HEK293 (cell line): ENCODE measurements at regions not wholly inside any gene's neighbourhood (a gene's known extent, or its start where the extent isn't known, plus 50 kb on each side); places are given as distances from the start of the nearest gene placed in this dataset.

Experiments
- CTCF ChIA-PET: fragments of 350-600 bp; formaldehyde crosslinking; extraction: SDS; loops from one replicate; lab custom pipeline; 2021; ENCODE audit warnings: antibody characterized with exemption; lab: Yijun Ruan, JAX
- POLR2A ChIA-PET: fragments of 300-600 bp; formaldehyde crosslinking; extraction: SDS; loops from one replicate; lab custom pipeline; 2020; ENCODE audit warnings: antibody characterized with exemption, inconsistent platforms; lab: Yijun Ruan, JAX
- H3K27ac ChIP-seq: fragments of 200-500 bp; sonication (Bioruptor generic); 2 replicates; pipeline ENCODE4 v1.5.1; 2014; ENCODE audit warnings: low read depth, low read length, control low read depth, inconsistent platforms; ENCODE audit errors: extremely low read depth
- H3K36me3 ChIP-seq, 2 experiments: fragments of 200-500 bp in 1 of 2; sonication (Bioruptor generic) in 1 of 2; 1 replicate in 1 of 2; 2 replicates in 1 of 2; pipeline ENCODE4 v1.5.1; 2014 to 2017; ENCODE audit warnings: inconsistent platforms in 2 of 2, low read length in 2 of 2; ENCODE audit not compliant: control insufficient read depth in 2 of 2, insufficient read depth in 1 of 2
- H3K4me1 ChIP-seq: fragments of 200-500 bp; sonication (Bioruptor generic); 2 replicates; pipeline ENCODE4 v1.5.1; 2014; ENCODE audit warnings: mild to moderate bottlenecking, low read length, inconsistent platforms; ENCODE audit not compliant: control insufficient read depth, insufficient read depth
- H3K4me3 ChIP-seq: 2 replicates; pipeline ENCODE4 v1.5.1; 2011; ENCODE audit warnings: low read depth, mild to moderate bottlenecking, control low read depth, low read length, moderate library complexity
- H3K9me3 ChIP-seq: fragments of 200-500 bp; sonication (Bioruptor generic); 2 replicates; pipeline ENCODE4 v1.5.1; 2014; ENCODE audit warnings: low read depth, low read length, inconsistent platforms; ENCODE audit not compliant: control insufficient read depth, insufficient read depth
- BCL11A ChIP-seq: fragments of 450-650 bp; formaldehyde crosslinking; IDR thresholded peaks from 2 replicates; pipeline ENCODE4 v1.5.1; 2016; ENCODE audit warnings: low read depth, missing biosample characterization, missing genetic modification characterization
- BCL6B ChIP-seq: fragments of 450-650 bp; formaldehyde crosslinking; IDR thresholded peaks from 2 replicates; pipeline ENCODE4 v1.5.1; 2017; ENCODE audit warnings: missing biosample characterization, missing genetic modification characterization
- FEZF1 ChIP-seq: fragments of 450-650 bp; formaldehyde crosslinking; IDR thresholded peaks from 2 replicates; pipeline ENCODE4 v1.5.1; 2016; ENCODE audit warnings: missing biosample characterization, missing genetic modification characterization
- MYNN ChIP-seq: fragments of 450-650 bp; formaldehyde crosslinking; IDR thresholded peaks from 2 replicates; pipeline ENCODE4 v1.5.1; 2016; ENCODE audit warnings: missing biosample characterization, missing genetic modification characterization, borderline replicate concordance
- PRDM2 ChIP-seq: fragments of 450-650 bp; formaldehyde crosslinking; IDR thresholded peaks from 2 replicates; pipeline ENCODE4 v1.5.1; 2016; ENCODE audit warnings: missing biosample characterization, missing genetic modification characterization, borderline replicate concordance
- PRDM4 ChIP-seq: fragments of 450-650 bp; formaldehyde crosslinking; IDR thresholded peaks from 2 replicates; pipeline ENCODE4 v1.5.1; 2017; ENCODE audit warnings: missing biosample characterization, missing genetic modification characterization
- PRDM6 ChIP-seq: fragments of 450-650 bp; formaldehyde crosslinking; IDR thresholded peaks from 2 replicates; pipeline ENCODE4 v1.5.1; 2017; ENCODE audit warnings: missing biosample characterization, missing genetic modification characterization
- REST ChIP-seq: fragments of 450-650 bp; formaldehyde crosslinking; IDR thresholded peaks from 2 replicates; pipeline ENCODE4 v1.5.1; 2016; ENCODE audit warnings: missing biosample characterization, missing genetic modification characterization
- ZNF16 ChIP-seq: fragments of 450-650 bp; formaldehyde crosslinking; IDR thresholded peaks from 2 replicates; pipeline ENCODE4 v1.5.1; 2016; ENCODE audit warnings: low read depth, missing biosample characterization, missing genetic modification characterization
- ZNF174 ChIP-seq: fragments of 450-650 bp; formaldehyde crosslinking; IDR thresholded peaks from 2 replicates; pipeline ENCODE4 v1.5.0; 2017; ENCODE audit warnings: missing biosample characterization, mild to moderate bottlenecking, missing genetic modification characterization
- ZNF324 ChIP-seq: fragments of 450-650 bp; formaldehyde crosslinking; IDR thresholded peaks from 2 replicates; pipeline ENCODE4 v1.5.1; 2016; ENCODE audit warnings: missing biosample characterization, missing genetic modification characterization
- ZNF335 ChIP-seq: fragments of 450-650 bp; formaldehyde crosslinking; conservative IDR thresholded peaks from 2 replicates; pipeline ENCODE4 v1.5.1; 2016; ENCODE audit warnings: missing biosample characterization, missing genetic modification characterization
- ZNF416 ChIP-seq: fragments of 450-650 bp; formaldehyde crosslinking; IDR thresholded peaks from 2 replicates; pipeline ENCODE4 v1.5.1; 2016; ENCODE audit warnings: missing biosample characterization, missing genetic modification characterization
- ZNF561 ChIP-seq: fragments of 450-650 bp; IDR thresholded peaks from 2 replicates; pipeline ENCODE4 v1.5.1; 2018; ENCODE audit warnings: missing biosample characterization, missing genetic modification characterization, borderline replicate concordance
- ZNF629 ChIP-seq: fragments of 450-650 bp; formaldehyde crosslinking; IDR thresholded peaks from 2 replicates; pipeline ENCODE4 v1.5.1; 2017; ENCODE audit warnings: missing biosample characterization, missing genetic modification characterization
- ZNF707 ChIP-seq: fragments of 450-650 bp; formaldehyde crosslinking; IDR thresholded peaks from 2 replicates; pipeline ENCODE4 v1.5.1; 2016; ENCODE audit warnings: missing biosample characterization, missing genetic modification characterization

GRCh38 chr18:73366713-73367112, 498.9 kb upstream of the NETO1 start:
- TF ChIP-seq ZNF707 (tag by site-specific recombination) = no peak
- TF ChIP-seq, all 188 proteins: peak for 0
- Histone ChIP-seq H3K27ac (no peak overlapping the region), H3K4me3 (no peak overlapping the region), H3K9me3 (no peaks in the 10 kb centered on the region), H3K36me3 (no peaks in the 10 kb centered on the region), H3K4me1 (no peaks in the 10 kb centered on the region)
- POLR2A ChIA-PET = no interaction called here
- CTCF ChIA-PET = no interaction called here

- Histone ChIP-seq H3K36me3 (no peaks in the 10 kb centered on the region), H3K4me3 (no peak overlapping the region), H3K9me3 (no peaks in the 10 kb centered on the region), H3K4me1 (no peaks in the 10 kb centered on the region), H3K27ac (no peak overlapping the region)
- POLR2A ChIA-PET = no interaction called here
- TF ChIP-seq BCL6B (tag by site-specific recombination) (no peak), PRDM6 (tag by site-specific recombination) (no peak), ZNF324 (tag by site-specific recombination) (no peak), BCL11A (tag by site-specific recombination) (no peak), PRDM4 (tag by site-specific recombination) (no peak)
- TF ChIP-seq, all 188 proteins: peak for 0
- CTCF ChIA-PET = no interaction called here
These were observed 497.2 kb upstream of the NETO1 start for GRCh38 chr18:73365018-73365417.

- no peaks in the 10 kb centered on the region for H3K36me3 ChIP-seq
- CTCF ChIA-PET = no interaction called here
- H3K4me3 ChIP-seq = no peak overlapping the region
- H3K27ac ChIP-seq = no peak overlapping the region
- no peaks in the 10 kb centered on the region for H3K4me1 ChIP-seq
- POLR2A ChIA-PET = no interaction called here
- H3K9me3 ChIP-seq = no peaks in the 10 kb centered on the region
- TF ChIP-seq MYNN (tag by site-specific recombination) (no peak), ZNF335 (tag by site-specific recombination) (no peak), PRDM2 (tag by site-specific recombination) (no peak), ZNF16 (tag by site-specific recombination) (no peak), ZNF707 (tag by site-specific recombination) (no peak), ZNF174 (tag by site-specific recombination) (no peak), ZNF416 (no peak), ZNF561 (tag by site-specific recombination) (no peak), REST (tag by site-specific recombination) (no peak), FEZF1 (tag by site-specific recombination) (no peak), ZNF629 (tag by site-specific recombination) (no peak)
These were observed 487.3 kb upstream of the NETO1 start for GRCh38 chr18:73355121-73355520.
